ENCODE measurements at regions not wholly inside any gene's neighbourhood (a gene's known extent, or its start where the extent isn't known, plus 50 kb on each side); places are given as distances from the start of the nearest gene placed in this dataset.

DNA sequence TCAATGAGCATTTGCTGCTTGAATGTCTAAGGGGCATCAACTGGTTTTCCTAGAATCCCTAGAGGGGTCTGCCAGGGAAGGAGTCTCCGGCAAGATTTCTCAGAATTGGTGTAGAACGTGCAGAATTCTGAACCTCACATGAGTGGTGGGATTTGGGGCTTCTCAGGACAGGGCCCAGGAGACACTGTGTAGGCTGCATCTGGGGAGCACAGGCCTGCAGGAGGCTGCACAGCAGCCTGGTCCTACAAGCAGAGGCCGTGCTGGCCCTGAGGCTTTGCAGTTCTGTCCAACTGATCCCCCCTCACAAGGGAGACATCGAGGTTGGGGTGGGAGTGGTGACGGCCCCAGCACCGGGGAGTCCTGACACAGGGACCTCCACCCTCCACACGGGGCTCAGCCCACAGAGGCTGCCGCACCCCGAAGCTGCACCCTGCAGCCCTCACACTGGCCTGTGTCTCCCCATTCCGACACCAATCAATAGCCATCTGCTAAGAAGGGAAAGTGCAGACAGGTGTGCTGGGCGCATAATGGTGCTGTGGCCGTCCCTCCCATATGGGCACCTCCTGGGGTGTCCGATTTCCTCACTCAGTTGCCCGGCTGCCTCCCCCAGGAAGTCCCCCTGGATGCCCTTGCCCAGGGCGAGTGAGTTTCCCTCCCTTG, 688.1 kb downstream of the BRD1 start:
- H3K4me3 ChIP-seq (ENCODE audit: low read depth, low read length), result no peak overlapping the region
- no peak for DNase-seq (ENCODE audit: low read depth)
- TF ChIP-seq, protein P1, sequence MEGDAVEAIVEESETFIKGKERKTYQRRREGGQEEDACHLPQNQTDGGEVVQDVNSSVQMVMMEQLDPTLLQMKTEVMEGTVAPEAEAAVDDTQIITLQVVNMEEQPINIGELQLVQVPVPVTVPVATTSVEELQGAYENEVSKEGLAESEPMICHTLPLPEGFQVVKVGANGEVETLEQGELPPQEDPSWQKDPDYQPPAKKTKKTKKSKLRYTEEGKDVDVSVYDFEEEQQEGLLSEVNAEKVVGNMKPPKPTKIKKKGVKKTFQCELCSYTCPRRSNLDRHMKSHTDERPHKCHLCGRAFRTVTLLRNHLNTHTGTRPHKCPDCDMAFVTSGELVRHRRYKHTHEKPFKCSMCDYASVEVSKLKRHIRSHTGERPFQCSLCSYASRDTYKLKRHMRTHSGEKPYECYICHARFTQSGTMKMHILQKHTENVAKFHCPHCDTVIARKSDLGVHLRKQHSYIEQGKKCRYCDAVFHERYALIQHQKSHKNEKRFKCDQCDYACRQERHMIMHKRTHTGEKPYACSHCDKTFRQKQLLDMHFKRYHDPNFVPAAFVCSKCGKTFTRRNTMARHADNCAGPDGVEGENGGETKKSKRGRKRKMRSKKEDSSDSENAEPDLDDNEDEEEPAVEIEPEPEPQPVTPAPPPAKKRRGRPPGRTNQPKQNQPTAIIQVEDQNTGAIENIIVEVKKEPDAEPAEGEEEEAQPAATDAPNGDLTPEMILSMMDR (IDR thresholded peaks at IDR 0.05; ENCODE audit: control insufficient read depth, extremely low read depth, insufficient read depth), result no peak

DNA sequence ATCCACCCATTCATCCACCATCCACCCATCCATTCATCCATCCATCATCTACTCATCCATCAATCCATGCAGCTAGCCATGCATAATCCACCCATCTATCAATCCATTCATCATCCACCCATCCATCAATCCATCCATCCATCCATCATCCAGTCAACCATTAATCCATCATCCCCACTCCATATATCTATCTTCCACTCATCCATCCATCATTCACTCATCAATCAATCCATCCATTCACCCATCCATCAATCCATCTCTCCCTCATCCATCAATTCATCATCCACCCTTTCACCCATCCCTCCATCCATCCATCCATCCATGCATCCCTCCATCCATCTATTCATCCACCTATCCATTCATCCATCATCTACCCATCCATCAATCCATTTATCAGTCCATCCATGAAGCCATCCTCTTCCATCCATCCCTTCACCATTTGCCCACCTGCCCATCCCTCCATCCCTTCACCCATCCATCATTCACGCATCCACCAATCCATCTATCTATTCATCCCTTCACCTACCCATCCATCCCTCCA, 689.4 kb downstream of the BRD1 start:
- DNase-seq (ENCODE audit: low read depth), result no peak
- no peak overlapping the region for H3K4me3 ChIP-seq (ENCODE audit: low read depth, low read length)
- TF ChIP-seq, protein P1 (IDR thresholded peaks at IDR 0.05; ENCODE audit: control insufficient read depth, extremely low read depth, insufficient read depth), result no peak

DNA sequence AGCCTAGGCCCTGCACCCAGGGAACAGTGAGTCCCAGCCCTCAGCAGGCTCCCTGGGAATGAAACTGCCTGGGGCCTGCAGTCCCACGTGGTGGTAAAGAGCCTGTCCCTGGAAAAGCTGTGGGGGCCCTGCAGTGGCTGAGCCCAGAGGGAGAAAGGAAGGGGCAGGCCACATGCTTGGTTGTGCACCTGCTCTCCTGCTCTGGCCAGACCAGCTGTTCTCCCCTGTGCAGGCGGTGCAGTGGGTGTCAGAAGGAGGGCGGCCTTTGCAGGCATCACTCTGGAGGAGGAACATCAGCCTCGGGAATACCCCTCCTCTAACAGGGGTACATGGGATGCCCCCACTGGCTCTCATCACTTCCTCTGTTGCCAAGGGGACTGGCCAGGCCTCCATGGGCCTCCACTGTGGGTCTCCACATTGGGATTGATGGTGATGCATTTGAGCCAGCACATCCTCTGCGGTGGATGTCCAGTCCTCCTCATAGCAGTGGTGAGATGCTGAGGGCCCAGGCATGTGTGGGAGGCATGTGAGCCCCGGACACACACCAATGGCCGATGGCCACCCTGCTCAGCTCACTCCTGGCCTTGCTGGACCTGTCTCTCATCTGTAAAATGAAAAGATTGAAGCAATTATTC, 690.4 kb downstream of the BRD1 start:
- TF ChIP-seq, protein P1 (IDR thresholded peaks at IDR 0.05; ENCODE audit: control insufficient read depth, extremely low read depth, insufficient read depth), result no peak
- no peak overlapping the region for H3K4me3 ChIP-seq (ENCODE audit: low read depth, low read length)
- DNase-seq (ENCODE audit: low read depth), result no peak

DNA sequence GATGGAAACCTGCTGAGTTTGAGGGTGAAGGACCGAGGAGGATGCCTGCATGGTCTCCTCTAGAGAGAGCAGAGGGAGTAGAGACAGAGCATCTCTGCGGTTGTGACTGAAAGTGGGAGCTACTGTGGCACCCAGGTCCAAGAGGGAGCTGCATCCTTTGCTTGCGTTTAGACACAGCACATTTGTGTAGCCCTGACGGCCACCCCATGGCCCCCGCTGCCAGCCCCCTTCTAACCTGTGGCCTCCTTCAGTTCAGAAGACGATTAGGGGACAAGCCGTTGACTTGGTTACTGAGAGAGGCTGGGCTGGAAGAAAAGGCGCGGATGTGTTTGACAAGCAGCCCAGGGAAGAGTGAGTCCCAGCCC, 690.9 kb downstream of the BRD1 start:
- TF ChIP-seq, protein P1 (IDR thresholded peaks at IDR 0.05; ENCODE audit: control insufficient read depth, extremely low read depth, insufficient read depth), result no peak

DNA sequence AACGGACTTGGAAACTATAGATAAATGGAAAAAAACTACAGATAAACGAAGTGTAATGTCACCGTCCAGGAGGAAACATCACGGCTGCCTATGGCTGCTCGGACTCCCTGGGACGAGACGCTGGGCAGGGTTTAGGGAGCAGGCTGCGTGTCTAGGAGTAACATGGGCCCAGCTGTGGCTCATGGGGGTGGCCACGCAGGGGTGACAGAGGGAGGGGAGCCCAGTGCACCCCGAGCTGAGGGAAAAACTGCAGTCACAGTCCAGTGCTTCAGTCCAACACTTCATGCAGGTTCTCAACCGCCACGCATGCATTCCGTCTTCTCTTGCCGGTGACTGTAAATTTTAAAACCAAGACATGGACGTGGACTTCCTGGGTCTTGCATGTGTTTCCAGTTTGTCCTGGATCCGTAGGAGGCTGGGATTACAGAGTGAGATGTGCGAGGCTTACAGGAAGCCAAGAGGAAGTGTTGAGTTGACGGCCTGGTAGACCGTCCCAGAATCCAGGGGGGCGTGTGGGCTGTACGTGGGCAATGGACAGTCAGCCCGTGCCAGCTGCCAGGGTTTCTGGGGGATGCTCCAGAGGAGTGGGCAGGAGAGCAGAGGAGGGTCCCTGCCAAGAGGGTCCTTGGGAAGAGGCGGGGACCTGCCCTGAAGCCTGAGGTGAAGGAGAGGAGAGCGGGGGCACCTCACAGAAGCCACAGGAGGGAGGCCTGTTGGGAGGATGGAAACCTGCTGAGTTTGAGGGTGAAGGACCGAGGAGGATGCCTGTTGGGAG, 691.4 kb downstream of the BRD1 start:
- H3K4me3 ChIP-seq (ENCODE audit: low read depth, low read length), result no peak overlapping the region
- DNase-seq (ENCODE audit: low read depth), result no peak
- TF ChIP-seq, protein P1 (IDR thresholded peaks at IDR 0.05; ENCODE audit: control insufficient read depth, extremely low read depth, insufficient read depth), result no peak

More for the DNA sequence above, 690.9 kb downstream of the BRD1 start:
- no peak for DNase-seq (ENCODE audit: low read depth)
- H3K4me3 ChIP-seq (ENCODE audit: low read depth, low read length), result no peak overlapping the region

DNA sequence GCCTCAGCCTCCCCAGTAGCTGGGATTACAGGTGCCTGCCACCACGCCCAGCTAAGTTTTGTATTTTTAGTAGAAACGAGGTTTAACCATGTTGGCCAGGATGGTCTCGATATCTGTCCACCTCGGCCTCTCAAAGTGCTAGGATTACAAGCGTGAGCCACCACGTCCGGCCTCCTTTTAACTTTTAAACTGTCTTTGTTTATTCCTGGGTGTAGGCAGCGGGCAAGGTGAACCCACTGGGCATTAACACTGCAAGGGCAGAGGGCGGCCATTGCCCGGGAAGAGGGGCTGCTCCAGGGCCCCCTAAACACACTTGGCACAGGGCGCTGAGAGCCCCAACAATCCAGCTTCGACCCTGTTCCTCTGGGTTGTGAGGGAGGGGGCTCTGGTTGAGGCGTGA, 693.6 kb downstream of the BRD1 start:
- TF ChIP-seq, protein P1 (IDR thresholded peaks at IDR 0.05; ENCODE audit: control insufficient read depth, extremely low read depth, insufficient read depth), result no peak
- no peak overlapping the region for H3K4me3 ChIP-seq (ENCODE audit: low read depth, low read length)
- DNase-seq (ENCODE audit: low read depth), result no peak
